ENCODE measurements at regions not wholly inside any gene's neighbourhood (a gene's known extent, or its start where the extent isn't known, plus 50 kb on each side); places are given as distances from the start of the nearest gene placed in this dataset.

- no peaks in the 10 kb centered on the region for H3F3A ChIP-seq (ENCODE audit: control insufficient read depth, insufficient read depth)
- H3K4me1 ChIP-seq (ENCODE audit: control insufficient read depth, low read length), result peaks cover 37% of the 10 kb centered on the region
- no peaks in the 10 kb centered on the region for H4K20me1 ChIP-seq (ENCODE audit: control insufficient read depth, insufficient read depth, low read depth, low read length)
- H3K79me2 ChIP-seq (ENCODE audit: control insufficient read depth, low read length), result no peaks in the 10 kb centered on the region
- TF ChIP-seq EZH2phosphoT487 (IDR thresholded peaks at IDR 0.05; ENCODE audit: borderline replicate concordance, low read length) (no peak), CTCF (IDR thresholded peaks at IDR 0.05; ENCODE audit: low read depth, low read length, poor library complexity, severe bottlenecking) (no peak)
- H3K4me3 ChIP-seq (ENCODE audit: low read length), result no peak overlapping the region
- H3K4me2 ChIP-seq (ENCODE audit: low read length), result no peak overlapping the region
- no peaks in the 10 kb centered on the region for H3K9me2 ChIP-seq (replicated peaks; ENCODE audit: control insufficient read depth, low read length)
- no peaks in the 10 kb centered on the region for H3K36me3 ChIP-seq (ENCODE audit: control insufficient read depth, low read length)
- peak overlapping the region; percentile 43 for H3K27ac ChIP-seq (ENCODE audit: low read depth, low read length)
- no peaks in the 10 kb centered on the region for H3K27me3 ChIP-seq (ENCODE audit: control insufficient read depth, low read length)
- peaks cover 13% of the 10 kb centered on the region for H3K9me3 ChIP-seq (ENCODE audit: control insufficient read depth, insufficient read depth, low read length)
Observed at GRCh38 chr20:51978070-51978501, 175.8 kb upstream of the SALL4 start.

GRCh38 chr20:51972056-51972455 is 169.7 kb upstream of the SALL4 start:
- Histone ChIP-seq H3K36me3 (ENCODE audit: control insufficient read depth, low read length) (no peaks in the 10 kb centered on the region), H3K4me2 (ENCODE audit: low read length) (no peak overlapping the region), H4K20me1 (ENCODE audit: control insufficient read depth, insufficient read depth, low read depth, low read length) (no peaks in the 10 kb centered on the region), H3K4me1 (ENCODE audit: control insufficient read depth, low read length) (no peaks in the 10 kb centered on the region), H3K27ac (ENCODE audit: low read depth, low read length) (no peak overlapping the region), H3F3A (ENCODE audit: control insufficient read depth, insufficient read depth) (no peaks in the 10 kb centered on the region), H3K79me2 (ENCODE audit: control insufficient read depth, low read length) (no peaks in the 10 kb centered on the region), H3K27me3 (ENCODE audit: control insufficient read depth, low read length) (no peaks in the 10 kb centered on the region), H3K9me2 (replicated peaks; ENCODE audit: control insufficient read depth, low read length) (no peaks in the 10 kb centered on the region), H3K9me3 (ENCODE audit: control insufficient read depth, insufficient read depth, low read length) (peaks cover 4% of the 10 kb centered on the region; the same call in 1 of the 2 replicates), H3K4me3 (ENCODE audit: low read length) (no peak overlapping the region)
- TF ChIP-seq EZH2phosphoT487 (IDR thresholded peaks at IDR 0.05; ENCODE audit: borderline replicate concordance, low read length) (no peak), CTCF (IDR thresholded peaks at IDR 0.05; ENCODE audit: low read depth, low read length, poor library complexity, severe bottlenecking) (no peak)

DNA sequence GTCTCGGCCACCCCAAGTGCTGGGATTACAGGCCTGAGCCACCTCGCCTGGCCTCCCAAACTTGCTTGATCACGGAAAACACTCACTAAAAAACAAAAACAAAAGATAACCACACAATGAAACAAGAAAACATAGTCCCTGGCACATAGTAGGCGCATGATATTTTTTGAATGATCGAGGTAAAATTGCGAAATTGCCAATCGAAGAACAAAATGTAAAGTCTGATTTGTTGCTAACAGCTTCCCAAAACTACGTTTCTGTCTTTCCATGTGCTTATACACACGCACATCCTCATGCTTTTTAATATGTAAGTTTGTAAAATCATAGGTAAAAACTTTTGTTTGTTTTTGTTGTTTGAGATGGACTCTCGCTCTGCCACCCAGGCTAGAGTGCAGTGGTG is 168.5 kb upstream of the SALL4 start:
- no peaks in the 10 kb centered on the region for H3K9me2 ChIP-seq (replicated peaks; ENCODE audit: control insufficient read depth, low read length)
- no peaks in the 10 kb centered on the region for H3K4me1 ChIP-seq (ENCODE audit: control insufficient read depth, low read length)
- no peak overlapping the region for H3K4me3 ChIP-seq (ENCODE audit: low read length)
- H4K20me1 ChIP-seq (ENCODE audit: control insufficient read depth, insufficient read depth, low read depth, low read length), result no peaks in the 10 kb centered on the region
- no peaks in the 10 kb centered on the region for H3K36me3 ChIP-seq (ENCODE audit: control insufficient read depth, low read length)
- TF ChIP-seq CTCF (IDR thresholded peaks at IDR 0.05; ENCODE audit: low read depth, low read length, poor library complexity, severe bottlenecking), result no peak
- no peak overlapping the region for H3K27ac ChIP-seq (ENCODE audit: low read depth, low read length)
- H3K27me3 ChIP-seq (ENCODE audit: control insufficient read depth, low read length), result no peaks in the 10 kb centered on the region
- no peak overlapping the region for H3K4me2 ChIP-seq (ENCODE audit: low read length)
- no peaks in the 10 kb centered on the region for H3F3A ChIP-seq (ENCODE audit: control insufficient read depth, insufficient read depth)
- no peaks in the 10 kb centered on the region for H3K9me3 ChIP-seq (ENCODE audit: control insufficient read depth, insufficient read depth, low read length)
- no peaks in the 10 kb centered on the region for H3K79me2 ChIP-seq (ENCODE audit: control insufficient read depth, low read length)

- no peak overlapping the region for H3K27ac ChIP-seq (ENCODE audit: low read depth, low read length)
- H3K9me3 ChIP-seq (ENCODE audit: control insufficient read depth, insufficient read depth, low read length), result no peaks in the 10 kb centered on the region
- no peaks in the 10 kb centered on the region for H3K79me2 ChIP-seq (ENCODE audit: control insufficient read depth, low read length)
- H3K36me3 ChIP-seq (ENCODE audit: control insufficient read depth, low read length), result no peaks in the 10 kb centered on the region
- no peaks in the 10 kb centered on the region for H3F3A ChIP-seq (ENCODE audit: control insufficient read depth, insufficient read depth)
- H3K4me3 ChIP-seq (ENCODE audit: low read length), result no peak overlapping the region
- no peak for TF ChIP-seq CTCF (IDR thresholded peaks at IDR 0.05; ENCODE audit: low read depth, low read length, poor library complexity, severe bottlenecking)
- TF ChIP-seq EZH2phosphoT487 (IDR thresholded peaks at IDR 0.05; ENCODE audit: borderline replicate concordance, low read length), result no peak
- no peaks in the 10 kb centered on the region for H3K9me2 ChIP-seq (replicated peaks; ENCODE audit: control insufficient read depth, low read length)
- no peak overlapping the region for H3K4me2 ChIP-seq (ENCODE audit: low read length)
- H3K27me3 ChIP-seq (ENCODE audit: control insufficient read depth, low read length), result no peaks in the 10 kb centered on the region
- H3K4me1 ChIP-seq (ENCODE audit: control insufficient read depth, low read length), result no peaks in the 10 kb centered on the region
- H4K20me1 ChIP-seq (ENCODE audit: control insufficient read depth, insufficient read depth, low read depth, low read length), result no peaks in the 10 kb centered on the region
Observed at GRCh38 chr20:51969191-51969590, 166.9 kb upstream of the SALL4 start.
